ENCODE measurements at regions not wholly inside any gene's neighbourhood (a gene's known extent, or its start where the extent isn't known, plus 50 kb on each side); places are given as distances from the start of the nearest gene placed in this dataset.

GRCh38 chr5:68406767-68407241 is 191.2 kb downstream of the PIK3R1 start (continued):
- TF ChIP-seq CREB3 (tag; conservative IDR thresholded peaks at IDR 0.05; ENCODE audit: low read depth) (no peak), THAP12 (CRISPR knock-in tag; IDR thresholded peaks at IDR 0.05) (no peak), RBM34 (IDR thresholded peaks at IDR 0.05; ENCODE audit: borderline replicate concordance, insufficient read depth, low read length) (no peak), MBD2 (IDR thresholded peaks at IDR 0.05; ENCODE audit: borderline replicate concordance, low read depth) (no peak), ZFX (CRISPR knock-in tag; IDR thresholded peaks at IDR 0.05) (no peak), ETV5 (CRISPR knock-in tag; IDR thresholded peaks at IDR 0.05; ENCODE audit: low read depth) (no peak), SPI1 (IDR thresholded peaks at IDR 0.05; ENCODE audit: borderline replicate concordance, low read depth, low read length) (peak; percentile 76; the same call in 1 of the 2 replicates), DLX4 (CRISPR knock-in tag; IDR thresholded peaks at IDR 0.05) (no peak), HIVEP1 (CRISPR knock-in tag; IDR thresholded peaks at IDR 0.05) (no peak), MTA3 (IDR thresholded peaks at IDR 0.05; ENCODE audit: borderline replicate concordance) (0 out of 2 replicates have a peak, but pooled peaks have one; percentile 19), PREB (CRISPR knock-in tag; IDR thresholded peaks at IDR 0.05) (no peak), ARID4B (CRISPR knock-in tag; IDR thresholded peaks at IDR 0.05) (no peak), EHMT2 (IDR thresholded peaks at IDR 0.05) (no peak), HINFP (tag; conservative IDR thresholded peaks at IDR 0.05; ENCODE audit: low read depth) (no peak), ZNF140 (CRISPR knock-in tag; IDR thresholded peaks at IDR 0.05) (no peak), PPARD (CRISPR knock-in tag; IDR thresholded peaks at IDR 0.05) (no peak), ILF3 (IDR thresholded peaks at IDR 0.05; ENCODE audit: borderline replicate concordance) (no peak)

Measured in K562 (cell line).